DOHH2 (cell line): ENCODE measurements at regions not wholly inside any gene's neighbourhood (a gene's known extent, or its start where the extent isn't known, plus 50 kb on each side); places are given as distances from the start of the nearest gene placed in this dataset.

Experiments used
- H3F3A ChIP-seq: fragments of 200-600 bp; sonication (generic), shearing (Covaris generic); 2 replicates; pipeline ENCODE4 v1.6.0; 2016; ENCODE audit warnings: antibody characterized with exemption, mild to moderate bottlenecking; ENCODE audit not compliant: control insufficient read depth, insufficient read depth
- H3K27ac ChIP-seq: fragments of 200-600 bp; sonication (generic); 2 replicates; pipeline ENCODE4 v1.5.1; 2014; ENCODE audit warnings: low read depth, mild to moderate bottlenecking, low read length, moderate library complexity
- H3K27me3 ChIP-seq: fragments of 200-600 bp; sonication (generic); 2 replicates; pipeline ENCODE4 v1.6.1; 2014; ENCODE audit warnings: mild to moderate bottlenecking, low read length, mixed read lengths; ENCODE audit not compliant: control insufficient read depth
- H3K36me3 ChIP-seq: fragments of 200-600 bp; sonication (generic); 2 replicates; pipeline ENCODE4 v1.6.1; 2014; ENCODE audit warnings: mild to moderate bottlenecking, low read length, moderate library complexity, mixed read lengths; ENCODE audit not compliant: control insufficient read depth
- H3K4me1 ChIP-seq: fragments of 200-600 bp; sonication (generic); 2 replicates; pipeline ENCODE4 v1.6.1; 2014; ENCODE audit warnings: mild to moderate bottlenecking, low read length, mixed read lengths; ENCODE audit not compliant: control insufficient read depth
- H3K4me2 ChIP-seq: fragments of 200-600 bp; sonication (generic); 2 replicates; pipeline ENCODE4 v1.6.0; 2014; ENCODE audit warnings: mild to moderate bottlenecking, low read length, moderate library complexity
- H3K4me3 ChIP-seq: fragments of 200-600 bp; sonication (generic); 2 replicates; pipeline ENCODE4 v1.5.1; 2014; ENCODE audit warnings: mild to moderate bottlenecking, low read length, mixed read lengths
- H3K79me2 ChIP-seq: fragments of 200-600 bp; sonication (generic); 2 replicates; pipeline ENCODE4 v1.6.1; 2014; ENCODE audit warnings: mild to moderate bottlenecking, low read length, mixed read lengths; ENCODE audit not compliant: control insufficient read depth
- H3K9me2 ChIP-seq: fragments of 200-600 bp; sonication (generic); replicated peaks from 2 replicates; pipeline ENCODE4 v1.6.1; 2014; ENCODE audit warnings: mild to moderate bottlenecking, low read length, mixed read lengths; ENCODE audit not compliant: control insufficient read depth
- H3K9me3 ChIP-seq: fragments of 200-600 bp; sonication (generic); 2 replicates; pipeline ENCODE4 v1.6.1; 2014; ENCODE audit warnings: antibody characterized with exemption, low read length, mixed read lengths; ENCODE audit not compliant: control insufficient read depth, insufficient read depth
- H4K20me1 ChIP-seq: fragments of 200-600 bp; sonication (generic); 2 replicates; pipeline ENCODE4 v1.6.0; 2014; ENCODE audit warnings: low read depth, mild to moderate bottlenecking, antibody characterized with exemption, low read length, moderate library complexity; ENCODE audit not compliant: control insufficient read depth, insufficient read depth
- EZH2phosphoT487 ChIP-seq: fragments of 200-600 bp; sonication (generic); IDR thresholded peaks from 2 replicates; pipeline ENCODE4 v1.6.1; 2017; ENCODE audit warnings: borderline replicate concordance, mild to moderate bottlenecking, antibody characterized with exemption, low read length, moderate library complexity, mixed read lengths
- TF ChIP-seq, protein P1 (sequence below): fragments of 200-600 bp; sonication (generic); IDR thresholded peaks from one replicate; pipeline ENCODE4 v1.5.1; 2014; ENCODE audit warnings: antibody characterized with exemption, mild to moderate bottlenecking, low read depth, low read length; ENCODE audit not compliant: poor library complexity, severe bottlenecking

DNA sequence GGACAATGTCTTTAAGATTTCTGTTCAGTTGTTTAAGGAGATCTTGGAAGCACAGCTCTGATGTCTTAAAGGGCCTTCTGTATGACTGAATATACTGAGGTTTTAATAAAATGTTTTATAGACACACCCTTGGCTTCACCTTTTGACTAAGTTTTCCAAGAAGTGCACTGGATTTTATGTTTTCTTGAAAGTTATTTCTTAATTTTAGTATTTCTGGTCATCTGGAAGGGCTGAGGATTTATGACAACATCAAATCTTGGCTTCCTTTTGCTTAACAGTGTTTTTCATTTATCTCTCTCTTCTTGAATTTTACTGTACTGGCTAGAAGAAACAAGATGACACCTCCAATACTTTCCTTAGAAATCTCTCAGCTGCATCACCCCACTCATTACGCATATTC, 2423.4 kb downstream of the LRRC4C start:
- Histone ChIP-seq H3F3A (no peaks in the 10 kb centered on the region), H3K36me3 (no peaks in the 10 kb centered on the region), H3K4me2 (no peak overlapping the region), H3K4me3 (no peak overlapping the region), H3K27me3 (no peaks in the 10 kb centered on the region), H3K79me2 (no peaks in the 10 kb centered on the region), H4K20me1 (no peaks in the 10 kb centered on the region), H3K4me1 (no peaks in the 10 kb centered on the region), H3K27ac (no peak overlapping the region), H3K9me2 (no peaks in the 10 kb centered on the region), H3K9me3 (no peaks in the 10 kb centered on the region)
- no peak for TF ChIP-seq EZH2phosphoT487
- TF ChIP-seq, protein P1, sequence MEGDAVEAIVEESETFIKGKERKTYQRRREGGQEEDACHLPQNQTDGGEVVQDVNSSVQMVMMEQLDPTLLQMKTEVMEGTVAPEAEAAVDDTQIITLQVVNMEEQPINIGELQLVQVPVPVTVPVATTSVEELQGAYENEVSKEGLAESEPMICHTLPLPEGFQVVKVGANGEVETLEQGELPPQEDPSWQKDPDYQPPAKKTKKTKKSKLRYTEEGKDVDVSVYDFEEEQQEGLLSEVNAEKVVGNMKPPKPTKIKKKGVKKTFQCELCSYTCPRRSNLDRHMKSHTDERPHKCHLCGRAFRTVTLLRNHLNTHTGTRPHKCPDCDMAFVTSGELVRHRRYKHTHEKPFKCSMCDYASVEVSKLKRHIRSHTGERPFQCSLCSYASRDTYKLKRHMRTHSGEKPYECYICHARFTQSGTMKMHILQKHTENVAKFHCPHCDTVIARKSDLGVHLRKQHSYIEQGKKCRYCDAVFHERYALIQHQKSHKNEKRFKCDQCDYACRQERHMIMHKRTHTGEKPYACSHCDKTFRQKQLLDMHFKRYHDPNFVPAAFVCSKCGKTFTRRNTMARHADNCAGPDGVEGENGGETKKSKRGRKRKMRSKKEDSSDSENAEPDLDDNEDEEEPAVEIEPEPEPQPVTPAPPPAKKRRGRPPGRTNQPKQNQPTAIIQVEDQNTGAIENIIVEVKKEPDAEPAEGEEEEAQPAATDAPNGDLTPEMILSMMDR, result no peak

DNA sequence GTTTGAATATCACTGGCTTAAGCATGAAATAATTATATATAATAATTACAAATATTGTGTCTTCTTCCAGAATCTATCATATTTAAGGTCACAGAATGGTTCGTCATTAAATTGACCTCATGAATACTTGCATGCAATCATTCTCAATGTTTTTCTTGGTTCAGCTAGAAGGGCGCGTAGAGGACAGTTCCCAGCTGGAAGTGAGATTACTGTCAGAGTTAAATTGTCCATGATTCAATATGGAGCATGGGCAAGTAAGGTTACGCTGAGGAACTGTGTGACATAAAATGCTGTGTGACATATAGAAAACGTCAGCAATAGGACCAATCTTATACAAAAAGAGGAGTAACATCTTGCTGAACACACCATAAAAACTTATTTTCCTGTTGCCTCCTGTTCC, 2423.5 kb upstream of the RAG2 start:
- H3K27me3 ChIP-seq, result no peaks in the 10 kb centered on the region
- no peaks in the 10 kb centered on the region for H3K79me2 ChIP-seq
- H3K4me1 ChIP-seq, result no peaks in the 10 kb centered on the region
- H3K9me3 ChIP-seq, result no peaks in the 10 kb centered on the region
- H3K4me2 ChIP-seq, result no peak overlapping the region
- no peaks in the 10 kb centered on the region for H3K9me2 ChIP-seq
- H3K4me3 ChIP-seq, result no peak overlapping the region
- H3K36me3 ChIP-seq, result no peaks in the 10 kb centered on the region
- TF ChIP-seq EZH2phosphoT487, result no peak
- TF ChIP-seq, protein P1, result no peak
- H4K20me1 ChIP-seq, result no peaks in the 10 kb centered on the region
- no peaks in the 10 kb centered on the region for H3F3A ChIP-seq
- no peak overlapping the region for H3K27ac ChIP-seq

DNA sequence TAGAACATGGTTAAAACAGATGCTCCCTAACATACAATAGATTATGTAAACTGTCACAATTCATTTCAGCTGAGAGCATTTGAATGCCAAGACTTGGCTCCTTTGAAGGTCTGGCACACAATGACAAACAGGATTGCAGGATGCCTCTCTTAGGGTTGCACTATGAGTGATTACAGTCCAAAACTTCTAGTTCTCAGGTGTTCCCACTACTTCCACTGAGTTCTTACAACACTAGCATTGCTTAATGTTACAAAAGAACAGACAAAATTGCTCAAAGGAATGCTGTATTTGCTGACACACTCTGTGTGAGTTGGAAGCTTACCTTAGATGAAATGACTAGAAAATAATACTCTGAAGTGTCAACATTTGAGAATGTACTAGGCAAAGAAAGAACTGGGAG, 2413.8 kb upstream of the RAG2 start:
- Histone ChIP-seq H3K4me1 (no peaks in the 10 kb centered on the region), H3K36me3 (no peaks in the 10 kb centered on the region), H3K27me3 (no peaks in the 10 kb centered on the region), H3K27ac (no peak overlapping the region), H3K4me2 (no peak overlapping the region), H3K9me2 (no peaks in the 10 kb centered on the region), H4K20me1 (no peaks in the 10 kb centered on the region), H3F3A (no peaks in the 10 kb centered on the region), H3K9me3 (peaks cover 3% of the 10 kb centered on the region; the same call in 1 of the 2 replicates), H3K79me2 (no peaks in the 10 kb centered on the region), H3K4me3 (no peak overlapping the region)
- no peak for TF ChIP-seq EZH2phosphoT487
- TF ChIP-seq, protein P1, result no peak

DNA sequence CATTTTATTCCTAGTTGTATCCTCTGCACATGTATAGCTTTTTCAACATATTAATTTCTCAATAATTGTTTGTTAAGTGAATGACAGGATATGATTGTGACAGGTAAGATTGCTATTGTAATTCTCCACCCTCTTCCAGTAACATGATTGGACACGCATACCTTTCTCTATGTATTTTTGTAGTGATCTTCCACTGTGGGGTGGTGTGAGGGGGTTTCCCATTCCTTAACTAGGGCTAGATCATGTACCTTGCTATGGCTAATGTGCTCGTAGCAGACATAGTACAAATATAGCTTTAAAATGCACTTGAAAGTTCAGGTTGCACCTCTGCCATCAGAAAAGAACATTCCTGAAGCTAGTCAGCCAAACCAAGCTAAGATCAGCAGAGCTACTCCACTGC, 2392.8 kb upstream of the RAG2 start:
- Histone ChIP-seq H3K79me2 (no peaks in the 10 kb centered on the region), H3K36me3 (no peaks in the 10 kb centered on the region), H3K27me3 (no peaks in the 10 kb centered on the region), H3K4me3 (no peak overlapping the region), H3K4me2 (no peak overlapping the region), H3K9me2 (no peaks in the 10 kb centered on the region), H3K9me3 (no peaks in the 10 kb centered on the region), H4K20me1 (no peaks in the 10 kb centered on the region), H3K27ac (no peak overlapping the region), H3K4me1 (no peaks in the 10 kb centered on the region), H3F3A (no peaks in the 10 kb centered on the region)
- TF ChIP-seq, protein P1, result no peak
- TF ChIP-seq EZH2phosphoT487, result no peak
